Mesenchymal stem cell (in vitro differentiated cells and primary cell): ENCODE measurements at regions not wholly inside any gene's neighbourhood (a gene's known extent, or its start where the extent isn't known, plus 50 kb on each side); places are given as distances from the start of the nearest gene placed in this dataset.
A peak's percentile ranks its signal among the peaks of the same experiment; 100 is the strongest.

ENCODE experiments used
- DNase-seq: peaks from one replicate; pipeline ENCODE4 v3.0.0-alpha.2; 2013
- H2AFZ ChIP-seq: one replicate; pipeline ENCODE4 v1.6.1; 2013; ENCODE audit warnings: low read depth, mild to moderate bottlenecking, control low read depth, inconsistent platforms, low read length, moderate library complexity
- H2AK5ac ChIP-seq: 2 replicates; pipeline ENCODE4 v1.6.1; 2013; ENCODE audit warnings: low read length, moderate library complexity, mild to moderate bottlenecking, inconsistent platforms; ENCODE audit not compliant: severe bottlenecking
- H2BK120ac ChIP-seq: one replicate; pipeline ENCODE4 v1.6.1; 2013; ENCODE audit warnings: low read depth, mild to moderate bottlenecking, inconsistent platforms, low read length, moderate library complexity
- H2BK12ac ChIP-seq, 2 experiments: one replicate each; pipeline ENCODE4 v1.6.1; 2013; ENCODE audit warnings: inconsistent platforms in 2 of 2, low read length in 2 of 2, mild to moderate bottlenecking in 2 of 2, moderate library complexity in 2 of 2, control low read depth in 1 of 2
- H2BK15ac ChIP-seq: one replicate; pipeline ENCODE4 v1.6.1; 2013; ENCODE audit warnings: mild to moderate bottlenecking, low read depth, inconsistent platforms; ENCODE audit not compliant: poor library complexity, severe bottlenecking
- H2BK5ac ChIP-seq: 2 replicates; pipeline ENCODE4 v1.6.1; 2013; ENCODE audit warnings: low read depth, mild to moderate bottlenecking, low read length, control low read depth, inconsistent platforms; ENCODE audit not compliant: poor library complexity, severe bottlenecking
- H3K14ac ChIP-seq, 2 experiments: one replicate each; pipeline ENCODE4 v1.6.1; 2013; ENCODE audit warnings: inconsistent platforms in 2 of 2, low read length in 2 of 2, control low read depth in 1 of 2, mild to moderate bottlenecking in 1 of 2, moderate library complexity in 1 of 2
- H3K18ac ChIP-seq, 2 experiments: one replicate each; pipeline ENCODE4 v1.6.1; 2013; ENCODE audit warnings: inconsistent platforms in 2 of 2, low read length in 2 of 2, control low read depth in 1 of 2, low read depth in 1 of 2, mild to moderate bottlenecking in 1 of 2
- H3K23ac ChIP-seq, 2 experiments: one replicate each; pipeline ENCODE4 v1.6.1; 2013; ENCODE audit warnings: inconsistent platforms in 2 of 2, low read length in 2 of 2, mild to moderate bottlenecking in 2 of 2, moderate library complexity in 2 of 2, control low read depth in 1 of 2
- H3K27ac ChIP-seq: 2 replicates; pipeline ENCODE4 v1.5.1; 2013; ENCODE audit warnings: mild to moderate bottlenecking, moderate library complexity, low read length, control low read depth, inconsistent platforms; ENCODE audit not compliant: poor library complexity, severe bottlenecking
- H3K27me3 ChIP-seq, 2 experiments: 2 replicates each; pipeline versions ENCODE4 v1.6.1 to v1.7.0; 2013; ENCODE audit warnings: low read length in 2 of 2, mild to moderate bottlenecking in 2 of 2, moderate library complexity in 2 of 2, control low read depth in 1 of 2, inconsistent platforms in 1 of 2; ENCODE audit not compliant: control insufficient read depth in 1 of 2, insufficient read depth in 1 of 2
- H3K36me3 ChIP-seq, 2 experiments: 2 replicates each; pipeline versions ENCODE4 v1.6.1 to v1.7.0; 2013; ENCODE audit warnings: low read length in 2 of 2, control low read depth in 1 of 2, inconsistent platforms in 1 of 2, low read depth in 1 of 2, mild to moderate bottlenecking in 1 of 2; ENCODE audit not compliant: insufficient read depth in 2 of 2, control insufficient read depth in 1 of 2
- H3K4ac ChIP-seq, 2 experiments: one replicate each; pipeline ENCODE4 v1.6.1; 2013; ENCODE audit warnings: inconsistent platforms in 2 of 2, low read length in 2 of 2, mild to moderate bottlenecking in 2 of 2, moderate library complexity in 2 of 2, control low read depth in 1 of 2, low read depth in 1 of 2
- H3K4me1 ChIP-seq: 2 replicates; pipeline ENCODE4 v1.6.1; 2013; ENCODE audit warnings: low read depth, low read length, control low read depth; ENCODE audit not compliant: control insufficient read depth, insufficient read depth
- H3K4me2 ChIP-seq: 2 replicates; pipeline ENCODE4 v1.6.1; 2013; ENCODE audit warnings: low read length, mild to moderate bottlenecking, inconsistent platforms; ENCODE audit not compliant: poor library complexity, severe bottlenecking
- H3K4me3 ChIP-seq, 2 experiments: 2 replicates each; pipeline versions ENCODE4 v1.5.1 to v1.7.0; 2013; ENCODE audit warnings: low read length in 2 of 2, mild to moderate bottlenecking in 2 of 2, control low read depth in 1 of 2, low read depth in 1 of 2; ENCODE audit not compliant: insufficient read depth in 1 of 2
- H3K79me1 ChIP-seq: replicated peaks from 2 replicates; pipeline ENCODE4 v1.6.1; 2013; ENCODE audit warnings: mild to moderate bottlenecking, control low read depth, low read length, inconsistent platforms; ENCODE audit not compliant: poor library complexity, severe bottlenecking
- H3K9ac ChIP-seq: 2 replicates; pipeline ENCODE4 v1.7.0; 2013; ENCODE audit warnings: mild to moderate bottlenecking, low read length, moderate library complexity
- H3K9me3 ChIP-seq: 2 replicates; pipeline ENCODE4 v1.7.0; 2013; ENCODE audit warnings: mild to moderate bottlenecking, low read length; ENCODE audit not compliant: control insufficient read depth
- H4K8ac ChIP-seq: one replicate; pipeline ENCODE4 v1.6.1; 2013; ENCODE audit warnings: inconsistent platforms, mild to moderate bottlenecking, low read length, moderate library complexity
- H4K91ac ChIP-seq: one replicate; pipeline ENCODE4 v1.6.1; 2013; ENCODE audit warnings: mild to moderate bottlenecking, low read length, inconsistent platforms
- WGBS: methylation state at CpG from one replicate; pipeline ENCODE4 v1.1.7; 2013; ENCODE audit warnings: mixed read lengths; 5-methylcytosine and 5-hydroxymethylcytosine counted together

DNA sequence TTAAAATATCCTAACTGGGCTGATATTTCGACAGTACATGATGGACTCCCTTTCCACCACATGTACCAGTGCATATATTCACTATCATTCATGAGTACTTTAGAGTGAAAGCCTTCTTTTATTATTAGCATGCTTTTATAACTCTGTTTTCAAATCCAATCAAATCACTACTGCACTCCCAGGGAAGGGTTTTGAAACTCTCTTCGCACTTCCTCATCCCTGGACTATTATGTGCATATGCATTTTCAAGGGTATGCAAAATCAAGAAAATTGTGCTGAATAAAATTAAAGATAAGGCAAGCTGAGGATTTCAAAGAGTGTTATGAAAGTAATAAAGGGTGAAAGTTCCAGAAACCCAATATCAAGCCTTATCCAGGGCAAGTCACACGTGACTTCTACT is 411.4 kb upstream of the PDZRN3 start:
- 72% methylated on average over 2 of the region's 3 CpGs for WGBS
- H3K23ac ChIP-seq = no peak overlapping the region

DNA sequence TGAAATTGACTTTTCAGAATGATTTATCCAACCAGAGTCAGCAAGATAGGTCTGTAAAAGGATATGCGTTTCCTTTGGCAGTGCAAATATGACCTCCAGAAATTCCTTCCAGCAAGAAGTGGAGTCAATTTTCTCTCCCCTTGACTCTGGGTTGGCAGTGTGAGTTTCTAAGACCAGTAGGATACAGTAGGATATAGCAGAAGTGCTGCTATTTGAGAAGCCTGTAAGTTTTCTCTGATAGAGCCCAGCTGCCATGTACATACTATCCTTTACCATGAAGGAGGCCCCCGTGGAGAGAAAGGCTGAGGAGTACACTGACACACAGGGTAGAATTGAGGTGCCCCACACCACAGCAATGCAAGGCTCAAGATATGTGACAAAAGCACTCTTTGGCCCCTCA is 409.1 kb upstream of the PDZRN3 start:
- no peak overlapping the region for H3K14ac ChIP-seq
- no peak overlapping the region for H2AFZ ChIP-seq
- no peak overlapping the region for H3K23ac ChIP-seq
- H3K9ac ChIP-seq = no peak overlapping the region
- H4K8ac ChIP-seq = no peak overlapping the region
- H3K4ac ChIP-seq = no peak overlapping the region
- no peak overlapping the region for H2AK5ac ChIP-seq
- no peak overlapping the region for H2BK15ac ChIP-seq
- peaks cover 0 to 3% of the 10 kb centered on the region in 2 experiments for H3K27me3 ChIP-seq
- H2BK120ac ChIP-seq = no peak overlapping the region
- H3K79me1 ChIP-seq = no peaks in the 10 kb centered on the region
- no peaks in the 10 kb centered on the region for H3K9me3 ChIP-seq
- 93% methylated on average over 2 of the region's 2 CpGs for WGBS
- no peak overlapping the region for H2BK5ac ChIP-seq
- H3K36me3 ChIP-seq = no peaks in the 10 kb centered on the region
- H3K4me3 ChIP-seq = no peak overlapping the region
- H3K18ac ChIP-seq = no peak overlapping the region
- no peak overlapping the region for H3K4me2 ChIP-seq
- H3K27ac ChIP-seq = no peak overlapping the region
- H2BK12ac ChIP-seq = no peak overlapping the region
- H4K91ac ChIP-seq = no peak overlapping the region
- DNase-seq = no peak
- H3K4me1 ChIP-seq = no peaks in the 10 kb centered on the region

More for the DNA sequence above, 411.4 kb upstream of the PDZRN3 start:
- no peak overlapping the region for H3K27ac ChIP-seq
- H3K9ac ChIP-seq = no peak overlapping the region
- no peak overlapping the region for H2AK5ac ChIP-seq
- no peak overlapping the region for H3K14ac ChIP-seq
- H4K91ac ChIP-seq = no peak overlapping the region
- no peak for DNase-seq
- H2BK5ac ChIP-seq = no peak overlapping the region
- no peaks in the 10 kb centered on the region for H3K4me1 ChIP-seq
- H3K9me3 ChIP-seq = no peaks in the 10 kb centered on the region
- H3K27me3 ChIP-seq = peaks cover 0 to 9% of the 10 kb centered on the region in 2 experiments
- no peak overlapping the region for H2BK12ac ChIP-seq
- no peak overlapping the region for H3K4ac ChIP-seq
- H2BK120ac ChIP-seq = no peak overlapping the region
- H3K36me3 ChIP-seq = no peaks in the 10 kb centered on the region
- no peak overlapping the region for H3K4me3 ChIP-seq
- H3K4me2 ChIP-seq = no peak overlapping the region
- no peak overlapping the region for H2BK15ac ChIP-seq
- no peak overlapping the region for H4K8ac ChIP-seq
- no peak overlapping the region for H3K18ac ChIP-seq
- H2AFZ ChIP-seq = no peak overlapping the region
- H3K79me1 ChIP-seq = no peaks in the 10 kb centered on the region

GRCh38 chr3:74033381-74033780 is 408.6 kb upstream of the PDZRN3 start:
- H3K23ac ChIP-seq = no peak overlapping the region
- H3K18ac ChIP-seq = no peak overlapping the region
- H3K9me3 ChIP-seq = peaks cover under 1% of the 10 kb centered on the region
- no peaks in the 10 kb centered on the region for H3K79me1 ChIP-seq
- H3K9ac ChIP-seq = no peak overlapping the region
- no peak overlapping the region for H3K4me3 ChIP-seq
- no peaks in the 10 kb centered on the region for H3K36me3 ChIP-seq
- no peak overlapping the region for H2AK5ac ChIP-seq
- no peak overlapping the region for H2BK12ac ChIP-seq
- H2BK15ac ChIP-seq = no peak overlapping the region
- H4K8ac ChIP-seq = no peak overlapping the region
- H3K4me1 ChIP-seq = peaks cover 1% of the 10 kb centered on the region
- no peak for DNase-seq
- no peak overlapping the region for H3K4ac ChIP-seq
- 74% methylated on average over 2 of the region's 2 CpGs for WGBS
- H3K27ac ChIP-seq = no peak overlapping the region
- peaks cover 0 to 1% of the 10 kb centered on the region in 2 experiments for H3K27me3 ChIP-seq
- H3K14ac ChIP-seq = no peak overlapping the region
- H2AFZ ChIP-seq = no peak overlapping the region
- no peak overlapping the region for H3K4me2 ChIP-seq
- H4K91ac ChIP-seq = no peak overlapping the region
- no peak overlapping the region for H2BK5ac ChIP-seq
- no peak overlapping the region for H2BK120ac ChIP-seq

DNA sequence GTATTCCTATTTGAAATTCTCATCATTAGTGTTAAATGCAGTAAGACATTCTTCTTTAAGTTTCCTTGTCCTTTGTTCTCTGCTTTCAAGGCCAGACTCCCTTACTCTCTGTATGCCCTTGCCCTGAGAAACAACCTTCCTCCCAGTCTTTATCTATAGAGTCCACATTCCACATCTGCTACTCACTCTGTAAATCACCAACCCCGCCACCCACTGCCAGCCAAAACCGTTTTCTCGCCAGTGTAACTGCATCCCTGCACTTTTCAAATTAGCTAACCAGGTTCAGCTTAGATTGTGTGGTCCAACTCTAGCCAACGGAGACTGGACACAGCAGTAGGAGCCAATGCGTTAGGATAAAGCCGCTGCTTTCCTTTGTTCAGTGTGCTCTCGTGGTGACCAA is 402.4 kb upstream of the PDZRN3 start:
- Histone ChIP-seq H3K23ac (no peak overlapping the region), H3K36me3 (no peaks in the 10 kb centered on the region), H3K27me3 (no peaks in the 10 kb centered on the region), H2BK15ac (no peak overlapping the region), H3K9me3 (peaks cover 5% of the 10 kb centered on the region), H4K91ac (no peak overlapping the region), H2BK120ac (no peak overlapping the region), H2AK5ac (no peak overlapping the region), H3K4me2 (no peak overlapping the region), H3K27ac (no peak overlapping the region), H3K4ac (no peak overlapping the region), H3K4me1 (peaks cover 1% of the 10 kb centered on the region), H2AFZ (peak overlapping the region; percentile 14), H3K4me3 (no peak overlapping the region), H3K14ac (peak overlapping the region in 1 of 2 experiments; percentile 32), H3K9ac (no peak overlapping the region), H3K18ac (no peak overlapping the region), H4K8ac (no peak overlapping the region), H2BK12ac (no peak overlapping the region), H2BK5ac (no peak overlapping the region), H3K79me1 (no peaks in the 10 kb centered on the region)
- 71% methylated on average over 7 of the region's 7 CpGs for WGBS
- DNase-seq = no peak
